ENCODE measurements at regions not wholly inside any gene's neighbourhood (a gene's known extent, or its start where the extent isn't known, plus 50 kb on each side); places are given as distances from the start of the nearest gene placed in this dataset.
A peak's percentile ranks its signal among the peaks of the same experiment; 100 is the strongest.

DNA sequence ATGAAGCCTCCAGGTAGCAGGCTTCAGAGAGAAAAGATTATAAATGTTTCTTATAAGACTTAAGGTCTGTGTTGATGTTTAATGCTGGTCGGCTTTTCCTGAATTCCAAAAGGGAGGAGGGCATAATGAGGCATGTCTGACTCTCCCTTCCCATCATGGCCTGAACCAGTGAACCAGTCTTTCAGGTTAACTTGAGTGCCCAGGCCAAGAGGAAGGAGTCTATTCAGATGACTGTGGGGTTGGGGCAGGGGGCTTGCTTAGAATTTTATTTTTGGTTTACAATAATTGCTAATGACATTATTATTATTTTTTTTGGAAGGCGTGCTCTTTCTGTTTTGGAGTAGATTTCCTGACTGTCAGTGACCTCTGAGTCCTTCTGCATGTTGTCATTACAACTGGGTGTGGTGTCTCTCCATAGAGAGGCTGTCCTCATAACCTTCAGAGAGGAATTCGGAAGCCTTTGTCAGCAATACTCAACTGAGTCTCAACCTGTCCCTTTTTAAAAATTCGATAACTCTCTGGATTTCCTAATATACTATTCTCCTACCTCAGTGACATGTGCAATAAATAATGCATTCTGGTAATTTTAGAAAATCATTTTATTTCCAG is 275.1 kb upstream of the CXCR4 start:
- TF ChIP-seq, protein P1, sequence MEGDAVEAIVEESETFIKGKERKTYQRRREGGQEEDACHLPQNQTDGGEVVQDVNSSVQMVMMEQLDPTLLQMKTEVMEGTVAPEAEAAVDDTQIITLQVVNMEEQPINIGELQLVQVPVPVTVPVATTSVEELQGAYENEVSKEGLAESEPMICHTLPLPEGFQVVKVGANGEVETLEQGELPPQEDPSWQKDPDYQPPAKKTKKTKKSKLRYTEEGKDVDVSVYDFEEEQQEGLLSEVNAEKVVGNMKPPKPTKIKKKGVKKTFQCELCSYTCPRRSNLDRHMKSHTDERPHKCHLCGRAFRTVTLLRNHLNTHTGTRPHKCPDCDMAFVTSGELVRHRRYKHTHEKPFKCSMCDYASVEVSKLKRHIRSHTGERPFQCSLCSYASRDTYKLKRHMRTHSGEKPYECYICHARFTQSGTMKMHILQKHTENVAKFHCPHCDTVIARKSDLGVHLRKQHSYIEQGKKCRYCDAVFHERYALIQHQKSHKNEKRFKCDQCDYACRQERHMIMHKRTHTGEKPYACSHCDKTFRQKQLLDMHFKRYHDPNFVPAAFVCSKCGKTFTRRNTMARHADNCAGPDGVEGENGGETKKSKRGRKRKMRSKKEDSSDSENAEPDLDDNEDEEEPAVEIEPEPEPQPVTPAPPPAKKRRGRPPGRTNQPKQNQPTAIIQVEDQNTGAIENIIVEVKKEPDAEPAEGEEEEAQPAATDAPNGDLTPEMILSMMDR (IDR thresholded peaks at IDR 0.05): no peak
- no peaks in the 10 kb centered on the region for H3K27me3 ChIP-seq (ENCODE audit: control insufficient read depth, insufficient read depth, low read length)
- no peaks in the 10 kb centered on the region for H3K4me1 ChIP-seq
- no peak overlapping the region for H3K9ac ChIP-seq
- H3K9me3 ChIP-seq (ENCODE audit: control insufficient read depth, low read length): no peaks in the 10 kb centered on the region
- H3K4me2 ChIP-seq (ENCODE audit: low read length): no peak overlapping the region
- no peak overlapping the region for H3K27ac ChIP-seq
- H3K36me3 ChIP-seq (ENCODE audit: control insufficient read depth, insufficient read depth, low read length): no peaks in the 10 kb centered on the region
- no peak overlapping the region for H2AFZ ChIP-seq
- no peak overlapping the region for H3K4me3 ChIP-seq (ENCODE audit: low read depth, low read length)
- H3K79me2 ChIP-seq: no peaks in the 10 kb centered on the region

DNA sequence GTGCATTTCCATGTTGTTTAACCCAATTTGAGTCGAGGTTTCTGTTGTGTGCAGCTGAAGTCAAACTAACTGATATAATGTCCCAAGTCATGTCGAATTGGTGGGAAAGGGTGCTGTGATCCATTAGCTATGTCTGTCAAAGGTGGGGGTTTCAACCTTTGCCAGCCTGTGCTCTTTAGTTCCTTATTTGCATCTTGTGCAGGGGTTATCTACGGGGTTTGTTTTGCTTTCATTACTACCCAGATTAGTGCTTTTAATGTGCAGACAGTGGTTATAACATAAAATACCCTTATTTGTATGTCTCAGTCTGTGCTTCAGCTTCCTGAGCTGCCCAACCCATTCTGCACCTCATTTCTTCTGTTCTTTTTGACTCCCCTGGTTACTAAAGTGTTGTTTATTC is 271.9 kb upstream of the CXCR4 start:
- Histone ChIP-seq H3K27ac (no peak overlapping the region), H2AFZ (no peak overlapping the region)
- TF ChIP-seq, protein P1 (IDR thresholded peaks at IDR 0.05): no peak

DNA sequence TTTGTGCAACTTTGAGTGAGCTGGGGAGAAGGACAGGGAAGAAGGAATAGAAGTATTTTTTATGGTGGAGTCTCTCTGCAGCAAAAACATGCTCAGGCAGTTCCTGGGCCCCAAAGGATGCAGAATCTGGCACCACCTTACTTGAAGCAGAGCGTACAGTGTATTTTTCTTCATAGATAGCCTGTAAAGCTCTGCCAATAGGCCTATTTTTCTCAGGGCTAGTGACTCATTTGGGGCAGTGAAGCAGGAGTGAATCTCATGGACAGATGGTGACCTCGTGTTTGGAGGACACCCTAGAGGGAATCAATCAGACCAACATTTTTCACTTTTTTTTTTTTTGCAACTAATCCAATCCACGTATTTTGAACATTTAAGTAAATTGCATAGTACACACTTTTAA is 268.1 kb upstream of the CXCR4 start:
- H3K4me1 ChIP-seq: no peaks in the 10 kb centered on the region

More for the DNA sequence above, 271.9 kb upstream of the CXCR4 start:
- Histone ChIP-seq H3K27me3 (ENCODE audit: control insufficient read depth, insufficient read depth, low read length) (no peaks in the 10 kb centered on the region), H3K4me2 (ENCODE audit: low read length) (no peak overlapping the region), H3K4me3 (ENCODE audit: low read depth, low read length) (no peak overlapping the region), H3K9me3 (ENCODE audit: control insufficient read depth, low read length) (no peaks in the 10 kb centered on the region), H3K4me1 (no peaks in the 10 kb centered on the region), H3K79me2 (no peaks in the 10 kb centered on the region), H3K36me3 (ENCODE audit: control insufficient read depth, insufficient read depth, low read length) (no peaks in the 10 kb centered on the region), H3K9ac (no peak overlapping the region)

DNA sequence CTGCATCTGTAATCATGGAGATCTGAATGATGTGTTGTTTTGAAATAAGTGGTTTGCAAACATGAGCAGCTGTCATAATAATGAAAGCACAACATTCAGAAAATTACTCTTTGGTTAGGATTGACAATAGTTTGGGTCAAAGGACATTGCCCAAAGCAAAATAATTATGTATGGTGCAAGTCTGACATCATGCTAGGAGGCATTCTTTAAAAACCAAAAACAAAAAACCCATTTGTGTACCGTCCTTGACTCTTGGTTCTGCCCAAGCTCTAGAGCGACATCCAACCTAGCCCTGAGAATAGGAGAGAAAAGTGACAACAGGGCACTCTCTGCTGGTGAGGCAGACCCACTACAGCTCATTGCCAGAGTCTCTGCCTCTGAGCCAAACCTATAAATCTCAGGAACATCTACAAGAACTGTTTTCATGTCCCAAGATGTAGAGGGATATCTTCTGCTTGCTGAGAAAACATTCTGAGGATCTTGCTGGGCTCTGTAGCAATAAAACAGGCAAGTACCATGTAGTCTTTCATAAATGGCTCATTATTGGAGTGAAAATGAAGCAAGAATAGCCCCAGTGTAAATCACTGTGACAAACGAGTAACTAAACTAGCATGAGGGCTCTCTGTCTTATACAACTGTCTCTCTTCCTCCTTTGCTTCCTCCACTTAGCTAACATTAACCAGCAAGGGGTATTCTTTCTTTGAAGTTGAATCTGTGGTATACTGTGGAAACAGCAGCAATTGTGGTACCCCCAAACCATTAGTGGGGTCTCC is 266.8 kb upstream of the CXCR4 start:
- H3K4me1 ChIP-seq: no peaks in the 10 kb centered on the region
- no peaks in the 10 kb centered on the region for H3K27me3 ChIP-seq (ENCODE audit: control insufficient read depth, insufficient read depth, low read length)
- TF ChIP-seq, protein P1 (IDR thresholded peaks at IDR 0.05): peak; percentile 39
- H3K4me3 ChIP-seq (ENCODE audit: low read depth, low read length): no peak overlapping the region
- no peak overlapping the region for H2AFZ ChIP-seq
- H3K4me2 ChIP-seq (ENCODE audit: low read length): no peak overlapping the region
- no peaks in the 10 kb centered on the region for H3K9me3 ChIP-seq (ENCODE audit: control insufficient read depth, low read length)
- H3K9ac ChIP-seq: no peak overlapping the region
- no peak overlapping the region for H3K27ac ChIP-seq
- H3K79me2 ChIP-seq: no peaks in the 10 kb centered on the region
- H3K36me3 ChIP-seq (ENCODE audit: control insufficient read depth, insufficient read depth, low read length): no peaks in the 10 kb centered on the region

More for the DNA sequence above, 268.1 kb upstream of the CXCR4 start:
- Histone ChIP-seq H3K4me3 (ENCODE audit: low read depth, low read length) (no peak overlapping the region), H3K36me3 (ENCODE audit: control insufficient read depth, insufficient read depth, low read length) (no peaks in the 10 kb centered on the region), H3K4me2 (ENCODE audit: low read length) (no peak overlapping the region), H2AFZ (no peak overlapping the region), H3K27ac (no peak overlapping the region), H3K79me2 (no peaks in the 10 kb centered on the region), H3K27me3 (ENCODE audit: control insufficient read depth, insufficient read depth, low read length) (no peaks in the 10 kb centered on the region), H3K9me3 (ENCODE audit: control insufficient read depth, low read length) (no peaks in the 10 kb centered on the region), H3K9ac (no peak overlapping the region)
- TF ChIP-seq, protein P1 (IDR thresholded peaks at IDR 0.05): no peak

All from parathyroid adenoma (tissue), 2 donors.